GM23338 (cell line): ENCODE measurements at regions not wholly inside any gene's neighbourhood (a gene's known extent, or its start where the extent isn't known, plus 50 kb on each side); places are given as distances from the start of the nearest gene placed in this dataset.

ENCODE experiments used
- ATAC-seq: fragments of 200-7000 bp; cut with Tn5 transposase; 3 replicates; pipeline ENCODE4 v1.9.1; 2020
- DNase-seq: peaks from one replicate; pipeline ENCODE4 v3.0.0-alpha.2; 2015; ENCODE audit warnings: low spot score
- H2AFZ ChIP-seq: fragments of 200-600 bp; sonication (generic); 2 replicates; pipeline ENCODE4 v1.8.0; 2016; ENCODE audit warnings: antibody characterized with exemption, mild to moderate bottlenecking, moderate library complexity
- H3F3A ChIP-seq: fragments of 200-600 bp; sonication (generic); replicated peaks from 2 replicates; pipeline ENCODE4 v1.8.0; 2017; ENCODE audit warnings: antibody characterized with exemption, mixed run types, low read depth
- H3K27ac ChIP-seq: fragments of 200-600 bp; sonication (generic); 2 replicates; pipeline ENCODE4 v1.6.1; 2016; ENCODE audit warnings: low read depth
- H3K27me3 ChIP-seq: fragments of 200-600 bp; sonication (generic); 2 replicates; pipeline ENCODE4 v1.8.0; 2016; ENCODE audit warnings: mild to moderate bottlenecking, mixed run types, moderate library complexity; ENCODE audit not compliant: insufficient read depth
- H3K36me3 ChIP-seq: fragments of 200-600 bp; sonication (generic); 2 replicates; pipeline ENCODE4 v1.8.0; 2016; ENCODE audit warnings: mild to moderate bottlenecking; ENCODE audit not compliant: insufficient read depth
- H3K4me1 ChIP-seq: fragments of 200-600 bp; sonication (generic); 2 replicates; pipeline ENCODE4 v1.8.0; 2016; ENCODE audit warnings: mild to moderate bottlenecking, moderate library complexity; ENCODE audit not compliant: insufficient read depth
- H3K4me2 ChIP-seq: fragments of 200-600 bp; sonication (generic); 2 replicates; pipeline ENCODE4 v1.7.1; 2017; ENCODE audit warnings: mixed run types
- H3K4me3 ChIP-seq: fragments of 200-600 bp; sonication (generic); 2 replicates; pipeline ENCODE4 v1.6.1; 2016; ENCODE audit warnings: mixed run types
- H3K79me2 ChIP-seq: fragments of 200-600 bp; sonication (generic); replicated peaks from 2 replicates; pipeline ENCODE4 v1.8.0; 2017; ENCODE audit warnings: mild to moderate bottlenecking; ENCODE audit not compliant: insufficient read depth
- H3K9me2 ChIP-seq: fragments of 200-600 bp; sonication (generic); 2 replicates; pipeline ENCODE4 v1.8.0; 2017; ENCODE audit not compliant: insufficient read depth
- H4K20me1 ChIP-seq: fragments of 200-600 bp; sonication (generic); replicated peaks from 2 replicates; pipeline ENCODE4 v1.8.0; 2017; ENCODE audit warnings: mild to moderate bottlenecking; ENCODE audit not compliant: insufficient read depth
- H3K27ac Mint-ChIP-seq: 2 replicates; pipeline ENCODE4 v1.8.0; 2020; ENCODE audit warnings: inconsistent platforms, mild to moderate bottlenecking, moderate library complexity, mixed read lengths
- H3K27me3 Mint-ChIP-seq: 3 replicates; pipeline ENCODE4 v1.8.0; 2022; ENCODE audit warnings: low read depth, mild to moderate bottlenecking, moderate library complexity, mixed read lengths, inconsistent platforms; ENCODE audit not compliant: insufficient read depth, poor library complexity
- H3K36me3 Mint-ChIP-seq: 3 replicates; pipeline ENCODE4 v1.8.0; 2021; ENCODE audit warnings: low read depth, mild to moderate bottlenecking, inconsistent platforms, moderate library complexity, mixed read lengths
- H3K4me1 Mint-ChIP-seq: 3 replicates; pipeline ENCODE4 v1.8.0; 2020; ENCODE audit warnings: mild to moderate bottlenecking, inconsistent platforms, mixed read lengths
- H3K4me3 Mint-ChIP-seq: 3 replicates; pipeline ENCODE4 v1.8.0; 2021; ENCODE audit warnings: moderate library complexity, mild to moderate bottlenecking, inconsistent platforms, mixed read lengths
- H3K9me3 Mint-ChIP-seq: 3 replicates; pipeline ENCODE4 v1.8.0; 2020; ENCODE audit warnings: moderate library complexity, mild to moderate bottlenecking, inconsistent platforms, mixed read lengths
- CREB1 ChIP-seq: fragments of 250-450 bp; sonication (Bioruptor Pico); IDR thresholded peaks from 2 replicates; pipeline ENCODE4 v1.5.0; 2020; ENCODE audit warnings: low read depth, mild to moderate bottlenecking, moderate library complexity
- CTCF ChIP-seq, 2 experiments: fragments of 200-600 bp in 1 of 2; sonication (generic) in 1 of 2; conservative IDR thresholded peaks; 2 replicates each; pipeline versions ENCODE4 v1.5.1 to v1.6.1; 2016 to 2017; ENCODE audit warnings: antibody characterized with exemption in 2 of 2, low read depth in 2 of 2, mild to moderate bottlenecking in 2 of 2, moderate library complexity in 1 of 2
- ETS1 ChIP-seq: IDR thresholded peaks from 2 replicates; pipeline ENCODE4 v1.6.1; 2016; ENCODE audit warnings: antibody characterized with exemption
- EZH2 ChIP-seq: fragments of 200-600 bp; sonication (generic); IDR thresholded peaks from one replicate; pipeline ENCODE4 v1.8.0; 2017; ENCODE audit warnings: antibody characterized with exemption, mild to moderate bottlenecking, low read depth; ENCODE audit not compliant: unreplicated experiment
- EZH2phosphoT487 ChIP-seq: fragments of 200-600 bp; sonication (generic); IDR thresholded peaks from one replicate; pipeline ENCODE4 v1.8.1; 2018; ENCODE audit warnings: antibody characterized with exemption; ENCODE audit not compliant: unreplicated experiment
- NANOG ChIP-seq: IDR thresholded peaks from 2 replicates; pipeline ENCODE4 v1.6.1; 2016; ENCODE audit warnings: antibody characterized with exemption, borderline replicate concordance
- POLR2AphosphoS5 ChIP-seq: IDR thresholded peaks from 2 replicates; pipeline ENCODE4 v1.6.1; 2016; ENCODE audit warnings: antibody characterized with exemption, low read depth
- STAT1 ChIP-seq: IDR thresholded peaks from one replicate; pipeline ENCODE4 v1.6.1; 2016; ENCODE audit warnings: antibody characterized with exemption; ENCODE audit not compliant: unreplicated experiment
- ZNF114 ChIP-seq: fragments of 250-450 bp; sonication (Bioruptor Pico); IDR thresholded peaks from 2 replicates; pipeline ENCODE4 v1.5.0; 2020; ENCODE audit warnings: mild to moderate bottlenecking, moderate library complexity
- ZNF331 ChIP-seq: fragments of 250-450 bp; sonication (Bioruptor Pico); IDR thresholded peaks from 2 replicates; pipeline ENCODE4 v1.5.0; 2020; ENCODE audit warnings: low read depth, mild to moderate bottlenecking, moderate library complexity
- ZNF462 ChIP-seq: fragments of 250-450 bp; sonication (Bioruptor Pico); IDR thresholded peaks from 2 replicates; pipeline ENCODE4 v1.5.0; 2020; ENCODE audit warnings: mild to moderate bottlenecking, moderate library complexity

GRCh38 chr10:8407501-8408021 is 353.1 kb downstream of the GATA3 start (continued):
- no peak for TF ChIP-seq POLR2AphosphoS5
- no peak for TF ChIP-seq ETS1

- Mint-ChIP-seq H3K27me3 (no peaks in the 10 kb centered on the region), H3K36me3 (no peaks in the 10 kb centered on the region), H3K27ac (no peak overlapping the region), H3K9me3 (no peaks in the 10 kb centered on the region), H3K4me3 (no peak overlapping the region), H3K4me1 (peaks cover 8% of the 10 kb centered on the region; the same call in 2 of the 3 replicates)
- H3K9me2 ChIP-seq, result no peaks in the 10 kb centered on the region
- H3K4me3 ChIP-seq, result no peak overlapping the region
- no peak for DNase-seq
- H3K79me2 ChIP-seq, result no peaks in the 10 kb centered on the region
- ATAC-seq, result no peak
- 0 out of 2 replicates have a peak, but pooled peaks cover 7% of the 10 kb centered on the region for H3K4me1 ChIP-seq
- no peaks in the 10 kb centered on the region for H4K20me1 ChIP-seq
- no peaks in the 10 kb centered on the region for H3K36me3 ChIP-seq
- no peaks in the 10 kb centered on the region for H3K27me3 ChIP-seq
- H2AFZ ChIP-seq, result no peak overlapping the region
- no peak for TF ChIP-seq CTCF (conservative IDR thresholded peaks at IDR 0.05; ENCODE audit: low read depth in 2 of 2)
- no peak for TF ChIP-seq CREB1
- no peak for TF ChIP-seq ETS1
- TF ChIP-seq ZNF114 (CRISPR knock-in tag), result no peak
- TF ChIP-seq EZH2phosphoT487, result no peak
- TF ChIP-seq ZNF462, result no peak
- TF ChIP-seq ZNF331 (CRISPR knock-in tag), result no peak
- no peak for TF ChIP-seq STAT1
- TF ChIP-seq POLR2AphosphoS5, result no peak
- TF ChIP-seq EZH2, result no peak
- TF ChIP-seq NANOG, result no peak
- H3K27ac ChIP-seq, result no peak overlapping the region
- H3F3A ChIP-seq, result no peaks in the 10 kb centered on the region
- no peak overlapping the region for H3K4me2 ChIP-seq
These were observed 356.0 kb downstream of the GATA3 start for GRCh38 chr10:8410506-8410905.
